SK-N-SH treated with all-trans-retinoic acid at 6 μM for 48 hours (cell line): ENCODE measurements at regions not wholly inside any gene's neighbourhood (a gene's known extent, or its start where the extent isn't known, plus 50 kb on each side); places are given as distances from the start of the nearest gene placed in this dataset.

Experiments used
- ATAC-seq: fragments of 200-7000 bp; cut with Tn5 transposase; 3 replicates; pipeline ENCODE4 v1.9.1; 2020; ENCODE audit warnings: mild to moderate bottlenecking, moderate library complexity
- BACH2 ChIP-seq: fragments of 250-450 bp; sonication (Bioruptor Pico); IDR thresholded peaks from 2 replicates; pipeline ENCODE4 v1.9.0; 2021; ENCODE audit warnings: mild to moderate bottlenecking, borderline replicate concordance
- CREB5 ChIP-seq: fragments of 250-450 bp; sonication (Bioruptor Pico); IDR thresholded peaks from 2 replicates; pipeline ENCODE4 v1.5.1; 2020; ENCODE audit warnings: low read depth, mild to moderate bottlenecking, moderate library complexity
- CSDC2 ChIP-seq: fragments of 250-450 bp; sonication (Bioruptor Pico); IDR thresholded peaks from 2 replicates; pipeline ENCODE4 v1.5.0; 2020; ENCODE audit warnings: mild to moderate bottlenecking, moderate library complexity
- GLIS3 ChIP-seq: fragments of 250-450 bp; sonication (Bioruptor Pico); IDR thresholded peaks from 2 replicates; pipeline ENCODE4 v1.5.0; 2020; ENCODE audit warnings: mild to moderate bottlenecking, moderate library complexity
- ISL1 ChIP-seq: fragments of 250-450 bp; sonication (Bioruptor Pico); IDR thresholded peaks from 2 replicates; pipeline ENCODE4 v2.1.2; 2022; ENCODE audit warnings: mild to moderate bottlenecking, moderate library complexity
- OSR1 ChIP-seq: fragments of 250-450 bp; sonication (Bioruptor Pico); IDR thresholded peaks from 2 replicates; pipeline ENCODE4 v1.8.0; 2022; ENCODE audit warnings: moderate library complexity, mild to moderate bottlenecking, inconsistent platforms
- PATZ1 ChIP-seq: fragments of 250-450 bp; sonication (Bioruptor Pico); IDR thresholded peaks from 2 replicates; pipeline ENCODE4 v1.8.0; 2020; ENCODE audit warnings: mild to moderate bottlenecking, moderate library complexity, borderline replicate concordance
- POU6F1 ChIP-seq: fragments of 250-450 bp; sonication (Bioruptor Pico); IDR thresholded peaks from 2 replicates; pipeline ENCODE4 v1.8.0; 2021; ENCODE audit warnings: low read depth, mild to moderate bottlenecking, moderate library complexity, borderline replicate concordance
- PPARA ChIP-seq: fragments of 250-450 bp; sonication (Bioruptor Pico); IDR thresholded peaks from 2 replicates; pipeline ENCODE4 v1.5.0; 2020; ENCODE audit warnings: mild to moderate bottlenecking, borderline replicate concordance
- SNAI2 ChIP-seq: fragments of 250-450 bp; sonication (Bioruptor Pico); IDR thresholded peaks from 2 replicates; pipeline ENCODE4 v1.5.0; 2020; ENCODE audit warnings: mild to moderate bottlenecking, moderate library complexity
- TCF4 ChIP-seq: fragments of 250-450 bp; sonication (Bioruptor Pico); IDR thresholded peaks from 2 replicates; pipeline ENCODE4 v1.8.0; 2021; ENCODE audit warnings: mild to moderate bottlenecking, moderate library complexity, borderline replicate concordance
- TSHZ2 ChIP-seq: fragments of 250-450 bp; sonication (Bioruptor Pico); IDR thresholded peaks from 2 replicates; pipeline ENCODE4 v1.5.0; 2020; ENCODE audit warnings: mild to moderate bottlenecking, moderate library complexity
- ZFP3 ChIP-seq: fragments of 250-450 bp; sonication (Bioruptor Pico); IDR thresholded peaks from 2 replicates; pipeline ENCODE4 v1.5.0; 2020; ENCODE audit warnings: mild to moderate bottlenecking, moderate library complexity
- ZFP30 ChIP-seq: fragments of 450-650 bp; formaldehyde crosslinking; IDR thresholded peaks from 2 replicates; pipeline ENCODE4 v1.5.0; 2022; ENCODE audit warnings: mild to moderate bottlenecking, moderate library complexity
- ZNF70 ChIP-seq: fragments of 450-650 bp; formaldehyde crosslinking; IDR thresholded peaks from 2 replicates; pipeline ENCODE4 v1.5.0; 2020; ENCODE audit warnings: mild to moderate bottlenecking, moderate library complexity
- ZNF8 ChIP-seq: fragments of 450-650 bp; formaldehyde crosslinking; IDR thresholded peaks from 2 replicates; pipeline ENCODE4 v1.5.0; 2020; ENCODE audit warnings: mild to moderate bottlenecking, moderate library complexity

- TF ChIP-seq TCF4 (CRISPR knock-in tag) (no peak), TSHZ2 (no peak), POU6F1 (CRISPR knock-in tag) (no peak)
- TF ChIP-seq, all 23 proteins: peak for 0
Observed at GRCh38 chr4:156251373-156252065, 297.9 kb upstream of the CTSO start.

GRCh38 chr4:156248917-156249316, 295.3 kb upstream of the CTSO start:
- TF ChIP-seq ZFP30 (CRISPR knock-in tag), result no peak
- TF ChIP-seq POU6F1 (CRISPR knock-in tag), result no peak
- no peak for TF ChIP-seq ISL1 (CRISPR knock-in tag)
- TF ChIP-seq PPARA (CRISPR knock-in tag), result no peak
- ATAC-seq, result no peak

More at GRCh38 chr4:156251373-156252065, 297.9 kb upstream of the CTSO start:
- no peak for ATAC-seq

GRCh38 chr4:156247470-156247869, 293.8 kb upstream of the CTSO start:
- TF ChIP-seq ZFP3 (CRISPR knock-in tag) (no peak), ZFP30 (CRISPR knock-in tag) (no peak), TCF4 (CRISPR knock-in tag) (no peak), OSR1 (no peak), BACH2 (CRISPR knock-in tag) (no peak), CREB5 (CRISPR knock-in tag) (no peak), ISL1 (CRISPR knock-in tag) (no peak), ZNF70 (CRISPR knock-in tag) (no peak), PATZ1 (CRISPR knock-in tag) (no peak), SNAI2 (no peak), CSDC2 (CRISPR knock-in tag) (no peak), ZNF8 (no peak), PPARA (CRISPR knock-in tag) (no peak), POU6F1 (CRISPR knock-in tag) (no peak), GLIS3 (no peak)

More at GRCh38 chr4:156247470-156247869, 293.8 kb upstream of the CTSO start:
- ATAC-seq, result no peak
